Right atrium auricular region (tissue), 2 donors: ENCODE measurements at regions not wholly inside any gene's neighbourhood (a gene's known extent, or its start where the extent isn't known, plus 50 kb on each side); places are given as distances from the start of the nearest gene placed in this dataset.

Experiments
- DNase-seq: peaks from one replicate; pipeline ENCODE4 v3.0.0-alpha.2; 2019; ENCODE audit warnings: low spot score
- H3K27ac ChIP-seq, 2 donors: fragments of 200-600 bp; sonication (generic); 1 replicate in 1 of 2; 2 replicates in 1 of 2; pipeline ENCODE4 v1.5.1; 2016 to 2019
- H3K27me3 ChIP-seq, 2 donors: fragments of 200-600 bp; sonication (generic); one replicate each; pipeline versions ENCODE4 v1.5.1 to v1.6.0; 2017 to 2019
- H3K36me3 ChIP-seq: fragments of 200-600 bp; sonication (generic); one replicate; pipeline ENCODE4 v1.5.1; 2016
- H3K4me1 ChIP-seq, 2 donors: fragments of 200-600 bp; sonication (generic); one replicate each; pipeline versions ENCODE4 v1.5.1 to v1.6.0; 2017 to 2019
- H3K4me3 ChIP-seq, 2 donors: fragments of 200-600 bp; sonication (generic); 1 replicate in 1 of 2; 2 replicates in 1 of 2; pipeline ENCODE4 v1.5.1; 2017 to 2019; ENCODE audit warnings: mild to moderate bottlenecking in 1 of 2, moderate library complexity in 1 of 2
- H3K9me3 ChIP-seq, 2 donors: fragments of 200-600 bp; sonication (generic); one replicate each; pipeline ENCODE4 v1.5.1; 2019
- CTCF ChIP-seq, 2 donors: fragments of 200-600 bp; sonication (generic); IDR thresholded peaks; one replicate each; pipeline ENCODE4 v1.5.1; 2019; ENCODE audit warnings: antibody characterized with exemption in 2 of 2

GRCh38 chr4:123867910-123868587 lies 471.5 kb downstream of the SPRY1 start:
- Histone ChIP-seq H3K9me3 (no peaks in the 10 kb centered on the region), H3K4me3 (no peak overlapping the region), H3K36me3 (no peaks in the 10 kb centered on the region), H3K27me3 (no peaks in the 10 kb centered on the region), H3K4me1 (peaks cover 0 to 8% of the 10 kb centered on the region in 2 donors), H3K27ac (no peak overlapping the region)
- no peak for TF ChIP-seq CTCF (IDR thresholded peaks at IDR 0.05)
- DNase-seq = no peak

- no peak for DNase-seq
- no peaks in the 10 kb centered on the region for H3K9me3 ChIP-seq
- H3K27me3 ChIP-seq = no peaks in the 10 kb centered on the region
- H3K36me3 ChIP-seq = no peaks in the 10 kb centered on the region
- no peak overlapping the region for H3K4me3 ChIP-seq
- TF ChIP-seq CTCF (IDR thresholded peaks at IDR 0.05) = no peak
- H3K27ac ChIP-seq = peak overlapping the region; percentile 12 to 47
- peaks cover 0 to 8% of the 10 kb centered on the region in 2 donors for H3K4me1 ChIP-seq
Measured at GRCh38 chr4:123869286-123870215, 473.0 kb downstream of the SPRY1 start.

DNA sequence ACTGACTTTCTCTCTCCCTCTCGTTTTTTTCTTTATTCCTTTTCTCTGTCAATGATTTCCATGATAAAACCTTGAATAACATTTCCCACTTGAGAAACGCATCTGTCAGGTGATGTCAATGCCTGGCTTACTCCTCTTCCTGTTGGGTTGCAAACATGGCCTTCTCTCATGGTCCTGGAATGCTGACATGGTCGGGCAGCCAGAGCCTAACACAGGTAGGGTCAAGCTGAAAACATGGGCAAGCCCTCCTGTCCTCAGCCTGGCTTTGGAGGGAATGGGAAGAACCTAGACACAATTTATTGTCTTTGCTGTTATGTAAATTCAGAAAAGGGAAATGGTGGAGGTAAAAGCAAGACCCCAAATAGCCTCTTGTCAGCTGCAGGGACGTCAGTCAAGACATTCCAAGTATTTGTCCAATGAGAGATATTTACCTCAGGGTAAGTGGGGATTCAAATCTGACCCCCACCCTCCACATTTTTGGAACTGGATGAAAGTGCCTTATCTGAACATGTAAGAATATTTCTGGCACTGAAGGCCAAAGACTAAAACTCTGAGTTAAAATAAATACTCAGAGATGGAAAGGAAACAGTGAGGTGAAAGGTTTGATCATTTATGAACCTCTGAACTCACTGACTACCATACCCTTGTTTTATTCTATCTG lies 473.8 kb downstream of the SPRY1 start:
- Histone ChIP-seq H3K27ac (peak overlapping the region; percentile 12 to 47), H3K36me3 (no peaks in the 10 kb centered on the region), H3K27me3 (no peaks in the 10 kb centered on the region), H3K9me3 (no peaks in the 10 kb centered on the region), H3K4me3 (no peak overlapping the region), H3K4me1 (peaks cover 0 to 8% of the 10 kb centered on the region in 2 donors)
- TF ChIP-seq CTCF (IDR thresholded peaks at IDR 0.05) = no peak
- DNase-seq = no peak

DNA sequence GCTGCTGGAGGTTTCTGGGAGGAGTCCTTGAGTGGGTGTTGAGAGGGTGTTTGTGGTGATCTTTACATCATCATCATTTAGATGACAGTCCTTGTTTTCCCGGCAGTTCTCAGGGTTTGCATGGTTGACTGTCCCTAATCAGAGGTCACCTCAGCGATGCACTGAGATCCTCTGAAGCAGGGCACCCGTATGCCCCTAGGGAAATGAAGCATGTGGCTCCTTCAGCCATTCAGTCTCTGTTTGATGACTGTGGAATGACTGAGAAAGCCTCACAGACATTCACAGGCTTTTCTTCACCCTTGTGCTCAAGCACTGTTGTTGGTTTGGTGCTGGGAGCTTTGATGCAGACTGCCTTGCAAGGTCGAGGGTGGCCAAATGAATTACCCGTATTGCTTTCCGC lies 474.7 kb downstream of the SPRY1 start:
- no peak for DNase-seq
- no peaks in the 10 kb centered on the region for H3K27me3 ChIP-seq
- no peaks in the 10 kb centered on the region for H3K36me3 ChIP-seq
- peaks cover 0 to 8% of the 10 kb centered on the region in 2 donors for H3K4me1 ChIP-seq
- H3K4me3 ChIP-seq = no peak overlapping the region
- no peak overlapping the region for H3K27ac ChIP-seq
- H3K9me3 ChIP-seq = no peaks in the 10 kb centered on the region
- no peak for TF ChIP-seq CTCF (IDR thresholded peaks at IDR 0.05)

DNA sequence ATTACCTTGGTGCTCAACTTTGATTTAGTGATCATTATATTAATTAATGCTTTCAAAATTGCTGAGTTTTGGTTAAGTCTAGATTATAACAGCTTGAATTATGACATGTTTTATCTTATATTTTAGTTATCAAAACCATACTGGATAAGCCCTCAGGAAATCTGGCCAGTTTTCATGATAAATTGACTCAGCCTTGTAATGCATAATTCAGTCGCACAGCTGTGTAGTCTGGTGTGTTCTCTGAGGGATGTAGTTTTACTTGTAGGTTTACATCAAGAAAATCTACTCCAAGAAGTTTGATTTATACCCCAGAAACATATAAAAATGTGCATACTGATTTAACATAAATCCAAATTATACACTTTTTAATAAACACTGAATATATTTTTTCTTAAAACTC lies 477.5 kb downstream of the SPRY1 start:
- H3K27ac ChIP-seq = no peak overlapping the region
- no peak for DNase-seq
- H3K4me1 ChIP-seq = peaks cover 0 to 8% of the 10 kb centered on the region in 2 donors
- no peak overlapping the region for H3K4me3 ChIP-seq
- no peak for TF ChIP-seq CTCF (IDR thresholded peaks at IDR 0.05)
- H3K27me3 ChIP-seq = no peaks in the 10 kb centered on the region
- H3K36me3 ChIP-seq = no peaks in the 10 kb centered on the region
- no peaks in the 10 kb centered on the region for H3K9me3 ChIP-seq
